WTC11 (cell line): ENCODE measurements at regions not wholly inside any gene's neighbourhood (a gene's known extent, or its start where the extent isn't known, plus 50 kb on each side); places are given as distances from the start of the nearest gene placed in this dataset.

Source experiments
- ATAC-seq: fragments of 200-7000 bp; cut with Tn5 transposase; 2 replicates; pipeline ENCODE4 v1.10.0; 2021; ENCODE audit warnings: mild to moderate bottlenecking, moderate library complexity
- CTCF ChIA-PET: fragments of 300-600 bp; sonication (Branson Sonifier 250); formaldehyde crosslinking; loops from one replicate; lab custom pipeline; 2021; ENCODE audit warnings: antibody characterized with exemption; lab: Charles Lee
- POLR2A ChIA-PET: fragments of 350-600 bp; sonication (Branson Sonifier 250); formaldehyde crosslinking; loops from one replicate; lab custom pipeline; 2021; ENCODE audit warnings: antibody characterized with exemption; lab: Charles Lee
- DNase-seq: peaks from one replicate; pipeline ENCODE4 v3.0.0; 2021; ENCODE audit warnings: low spot score
- H3K27ac Mint-ChIP-seq: 2 replicates; pipeline ENCODE4 v1.8.0; 2021; ENCODE audit warnings: mixed read lengths
- H3K27me3 Mint-ChIP-seq: 2 replicates; pipeline ENCODE4 v1.8.0; 2021; ENCODE audit warnings: low read depth, mild to moderate bottlenecking, moderate library complexity, mixed read lengths
- H3K36me3 Mint-ChIP-seq: 2 replicates; pipeline ENCODE4 v1.8.0; 2021; ENCODE audit warnings: mixed read lengths
- H3K4me1 Mint-ChIP-seq: 2 replicates; pipeline ENCODE4 v1.8.0; 2022; ENCODE audit warnings: mixed read lengths
- H3K4me3 Mint-ChIP-seq: 2 replicates; pipeline ENCODE4 v1.8.0; 2021; ENCODE audit warnings: mild to moderate bottlenecking, moderate library complexity, mixed read lengths
- H3K9me3 Mint-ChIP-seq: 2 replicates; pipeline ENCODE4 v1.8.0; 2021; ENCODE audit warnings: mixed read lengths
- ATF6 ChIP-seq: sonication (generic); formaldehyde crosslinking; IDR thresholded peaks from 2 replicates; pipeline ENCODE4 v1.8.1; 2023; ENCODE audit warnings: mild to moderate bottlenecking, missing genetic modification reagents
- NFATC4 ChIP-seq: fragments of 250-450 bp; sonication (Bioruptor Pico); IDR thresholded peaks from 2 replicates; pipeline ENCODE4 v1.9.0; 2021; ENCODE audit warnings: mild to moderate bottlenecking
- NFE2L1 ChIP-seq: sonication (generic); formaldehyde crosslinking; IDR thresholded peaks from 2 replicates; pipeline ENCODE4 v1.8.1; 2023; ENCODE audit warnings: missing genetic modification reagents
- PRDM15 ChIP-seq: sonication (generic); formaldehyde crosslinking; IDR thresholded peaks from 2 replicates; pipeline ENCODE4 v1.8.0; 2022; ENCODE audit warnings: missing genetic modification reagents
- PRRX2 ChIP-seq: fragments of 250-450 bp; sonication (Bioruptor Pico); IDR thresholded peaks from 2 replicates; pipeline ENCODE4 v1.8.0; 2021; ENCODE audit warnings: mild to moderate bottlenecking
- SMAD3 ChIP-seq: sonication (generic); formaldehyde crosslinking; IDR thresholded peaks from 2 replicates; pipeline ENCODE4 v1.8.0; 2022; ENCODE audit warnings: missing genetic modification reagents, mild to moderate bottlenecking, borderline replicate concordance
- TEAD1 ChIP-seq: sonication (generic); formaldehyde crosslinking; IDR thresholded peaks from 2 replicates; pipeline ENCODE4 v1.8.0; 2022; ENCODE audit warnings: mild to moderate bottlenecking, missing genetic modification reagents
- TEAD4 ChIP-seq: sonication (generic); formaldehyde crosslinking; IDR thresholded peaks from 2 replicates; pipeline ENCODE4 v1.8.0; 2022; ENCODE audit warnings: mild to moderate bottlenecking, missing genetic modification reagents
- ZBTB43 ChIP-seq: sonication (generic); formaldehyde crosslinking; IDR thresholded peaks from 2 replicates; pipeline ENCODE4 v1.8.1; 2023; ENCODE audit warnings: mild to moderate bottlenecking, missing genetic modification reagents
- ZNF317 ChIP-seq: sonication (generic); formaldehyde crosslinking; IDR thresholded peaks from 2 replicates; pipeline ENCODE4 v1.8.1; 2023; ENCODE audit warnings: low read depth, mild to moderate bottlenecking, moderate library complexity, missing genetic modification reagents, borderline replicate concordance
- ZNF512 ChIP-seq: sonication (generic); formaldehyde crosslinking; IDR thresholded peaks from 2 replicates; pipeline ENCODE4 v1.8.1; 2022; ENCODE audit warnings: missing genetic modification reagents, borderline replicate concordance
- ZNF532 ChIP-seq: fragments of 250-450 bp; sonication (Bioruptor Pico); IDR thresholded peaks from 2 replicates; pipeline ENCODE4 v1.9.0; 2021; ENCODE audit warnings: mild to moderate bottlenecking, borderline replicate concordance

- TF ChIP-seq PRDM15 (no peak), SMAD3 (CRISPR knock-in tag) (no peak), ZNF512 (CRISPR knock-in tag) (no peak)
Measured at GRCh38 chr18:59062643-59063006, 77.1 kb upstream of the SEC11C start (continued).

GRCh38 chr18:59063300-59063906, 76.3 kb upstream of the SEC11C start:
- CTCF ChIA-PET = interaction anchor here (1.9 to 8.3 kb wide), 2 partner anchors 293 to 301 kb away, joined by 4 to 91 read pairs; no protein-coding TSS in a partner anchor

GRCh38 chr18:59063912-59064311, 75.8 kb upstream of the SEC11C start:
- TF ChIP-seq TEAD1 (CRISPR knock-in tag) = no peak
- no peak for TF ChIP-seq ZNF317 (CRISPR knock-in tag)
- TF ChIP-seq PRRX2 (CRISPR knock-in tag) = no peak
- no peak for TF ChIP-seq NFATC4 (CRISPR knock-in tag)
- no peak for TF ChIP-seq ZBTB43 (CRISPR knock-in tag)
- no peak for TF ChIP-seq ATF6
- no peak for ATAC-seq
- ChIA-PET POLR2A (no interaction called here), CTCF (interaction anchor here (0.6 to 8.3 kb wide), 3 partner anchors 12 to 301 kb away, joined by 4 to 91 read pairs (median 7); no protein-coding TSS in a partner anchor)
- Mint-ChIP-seq H3K9me3 (no peaks in the 10 kb centered on the region), H3K36me3 (no peaks in the 10 kb centered on the region), H3K27ac (no peak overlapping the region), H3K27me3 (no peaks in the 10 kb centered on the region), H3K4me3 (no peak overlapping the region), H3K4me1 (peaks cover 4% of the 10 kb centered on the region; the same call in 1 of the 2 replicates)
- no peak for DNase-seq

More at GRCh38 chr18:59063300-59063906, 76.3 kb upstream of the SEC11C start:
- no peak overlapping the region for H3K4me3 Mint-ChIP-seq
- H3K4me1 Mint-ChIP-seq = peaks cover 4% of the 10 kb centered on the region; the same call in 1 of the 2 replicates
- TF ChIP-seq NFE2L1 (CRISPR knock-in tag) = no peak
- no peak for TF ChIP-seq ZNF532 (CRISPR knock-in tag)
- no peak for TF ChIP-seq TEAD4 (CRISPR knock-in tag)
- TF ChIP-seq, all 79 proteins: peak for 0
- ATAC-seq (no peak), DNase-seq (no peak)
- Mint-ChIP-seq H3K27me3 (no peaks in the 10 kb centered on the region), H3K36me3 (no peaks in the 10 kb centered on the region), H3K27ac (no peak overlapping the region), H3K9me3 (no peaks in the 10 kb centered on the region)
- POLR2A ChIA-PET = no interaction called here
